Astrocyte of the cerebellum (primary cell): ENCODE measurements at regions not wholly inside any gene's neighbourhood (a gene's known extent, or its start where the extent isn't known, plus 50 kb on each side); places are given as distances from the start of the nearest gene placed in this dataset.

Experiments used
- DNase-seq: peaks from one replicate; pipeline ENCODE4 v3.0.0-alpha.2; 2011; ENCODE audit warnings: low read depth
- H3K4me3 ChIP-seq: 2 replicates; pipeline ENCODE4 v1.5.1; 2011; ENCODE audit warnings: mild to moderate bottlenecking, low read depth, low read length, moderate library complexity
- CTCF ChIP-seq: IDR thresholded peaks from 2 replicates; pipeline ENCODE4 v1.5.1; 2012; ENCODE audit warnings: low read length, low read depth, moderate library complexity, mild to moderate bottlenecking; ENCODE audit errors: missing control alignments
- in situ Hi-C: cut with HindIII; loops from 2 replicates; pipeline ENCODE4 v1.10.0; 2017; ENCODE audit warnings: low sequenced_read_pairs

- TF ChIP-seq CTCF: no peak
- H3K4me3 ChIP-seq: no peak overlapping the region
- DNase-seq: no peak
- in situ Hi-C loops: no loop called here
These were observed 87.3 kb upstream of the TLK1 start for GRCh38 chr2:171247741-171248662.

- DNase-seq: no peak
- TF ChIP-seq CTCF: no peak
- no peak overlapping the region for H3K4me3 ChIP-seq
- in situ Hi-C loops: no loop called here
These were observed 84.5 kb upstream of the TLK1 start for GRCh38 chr2:171244970-171245782.

GRCh38 chr2:171244466-171244969 is 83.8 kb upstream of the TLK1 start:
- no peak for TF ChIP-seq CTCF
- no peak for DNase-seq
- in situ Hi-C loops: no loop called here
- H3K4me3 ChIP-seq: no peak overlapping the region

GRCh38 chr2:171241771-171242170 is 81.1 kb upstream of the TLK1 start:
- TF ChIP-seq CTCF: no peak
- no peak overlapping the region for H3K4me3 ChIP-seq
- DNase-seq: no peak
- in situ Hi-C loops: no loop called here

- no peak for TF ChIP-seq CTCF
- no peak for DNase-seq
- in situ Hi-C loops: no loop called here
- H3K4me3 ChIP-seq: no peak overlapping the region
These were observed 78.3 kb upstream of the TLK1 start for GRCh38 chr2:171238946-171239345.

GRCh38 chr2:171237751-171238505 is 77.2 kb upstream of the TLK1 start:
- no peak overlapping the region for H3K4me3 ChIP-seq
- no peak for DNase-seq
- in situ Hi-C loops: no loop called here
- no peak for TF ChIP-seq CTCF
